RWPE1 (cell line): ENCODE measurements at regions not wholly inside any gene's neighbourhood (a gene's known extent, or its start where the extent isn't known, plus 50 kb on each side); places are given as distances from the start of the nearest gene placed in this dataset.

ENCODE experiments used
- CTCF ChIA-PET: fragments of 350-600 bp; sonication (Branson Sonifier 250); formaldehyde crosslinking; extraction: SDS; loops from one replicate; lab custom pipeline; 2021; lab: Yijun Ruan, JAX
- POLR2A ChIA-PET: fragments of 400-600 bp; formaldehyde crosslinking; extraction: SDS; loops from one replicate; lab custom pipeline; 2020; ENCODE audit warnings: antibody characterized with exemption; ENCODE audit not compliant: low non-redundant PET; lab: Yijun Ruan, JAX
- DNase-seq: peaks from one replicate; pipeline ENCODE4 v3.0.0; 2012; ENCODE audit warnings: low spot score
- H3K27ac ChIP-seq: fragments of 450-650 bp; 2 replicates; pipeline ENCODE4 v1.5.1; 2017
- CTCF ChIP-seq: fragments of 450-650 bp; conservative IDR thresholded peaks from 2 replicates; pipeline ENCODE4 v1.5.1; 2017; ENCODE audit warnings: low read depth, mild to moderate bottlenecking

- no peak overlapping the region for H3K27ac ChIP-seq
- ChIA-PET CTCF (no interaction called here), POLR2A (no interaction called here)
- no peak for TF ChIP-seq CTCF
- no peak for DNase-seq
Observed at GRCh38 chr10:128766915-128767314, 640.7 kb upstream of the MKI67 start.

GRCh38 chr10:128774979-128775378 lies 648.8 kb upstream of the MKI67 start:
- ChIA-PET CTCF (no interaction called here), POLR2A (no interaction called here)
- no peak for DNase-seq
- H3K27ac ChIP-seq: no peak overlapping the region
- no peak for TF ChIP-seq CTCF

- no peak overlapping the region for H3K27ac ChIP-seq
- no peak for TF ChIP-seq CTCF
- DNase-seq: no peak
- ChIA-PET CTCF (interaction anchor here (0.6 kb wide), 1 partner anchor 1078 kb away, joined by 3 read pairs; no protein-coding TSS in a partner anchor), POLR2A (no interaction called here)
Observed at GRCh38 chr10:128775743-128776142, 649.5 kb upstream of the MKI67 start.

GRCh38 chr10:128776673-128777252 lies 650.5 kb upstream of the MKI67 start:
- no peak for DNase-seq
- no peak overlapping the region for H3K27ac ChIP-seq
- no peak for TF ChIP-seq CTCF
- POLR2A ChIA-PET: no interaction called here
- CTCF ChIA-PET: no interaction called here

GRCh38 chr10:128777342-128777741 lies 651.1 kb upstream of the MKI67 start:
- POLR2A ChIA-PET: no interaction called here
- CTCF ChIA-PET: no interaction called here
- no peak overlapping the region for H3K27ac ChIP-seq
- TF ChIP-seq CTCF: no peak
- no peak for DNase-seq

GRCh38 chr10:128779416-128779815 lies 653.2 kb upstream of the MKI67 start:
- H3K27ac ChIP-seq: no peak overlapping the region
- POLR2A ChIA-PET: no interaction called here
- no peak for TF ChIP-seq CTCF
- CTCF ChIA-PET: no interaction called here
- no peak for DNase-seq
